Ishikawa (cell line): ENCODE measurements at regions not wholly inside any gene's neighbourhood (a gene's known extent, or its start where the extent isn't known, plus 50 kb on each side); places are given as distances from the start of the nearest gene placed in this dataset.

Source experiments
- CEBPB ChIP-seq: IDR thresholded peaks from 2 replicates; pipeline ENCODE4 v1.6.1; 2012
- CREB1 ChIP-seq: IDR thresholded peaks from 2 replicates; pipeline ENCODE4 v1.6.1; 2012; ENCODE audit warnings: low read depth
- EGR1 ChIP-seq: IDR thresholded peaks from 2 replicates; pipeline ENCODE4 v1.6.1; 2012
- EP300 ChIP-seq: IDR thresholded peaks from 2 replicates; pipeline ENCODE4 v1.6.1; 2012; ENCODE audit warnings: borderline replicate concordance
- FOXM1 ChIP-seq: IDR thresholded peaks from 2 replicates; pipeline ENCODE4 v1.6.1; 2012; ENCODE audit warnings: low read depth, borderline replicate concordance
- MAX ChIP-seq: IDR thresholded peaks from 2 replicates; pipeline ENCODE4 v1.6.1; 2012
- NFIC ChIP-seq: IDR thresholded peaks from 2 replicates; pipeline ENCODE4 v1.6.1; 2012
- RAD21 ChIP-seq: IDR thresholded peaks from 2 replicates; pipeline ENCODE4 v1.6.1; 2012; ENCODE audit warnings: low read depth
- REST ChIP-seq: IDR thresholded peaks from 2 replicates; pipeline ENCODE4 v1.6.1; 2012; ENCODE audit warnings: low read depth, mild to moderate bottlenecking
- TAF1 ChIP-seq: IDR thresholded peaks from 2 replicates; pipeline ENCODE4 v1.6.1; 2012; ENCODE audit warnings: low read depth, mild to moderate bottlenecking
- TCF12 ChIP-seq: IDR thresholded peaks from 2 replicates; pipeline ENCODE4 v1.6.1; 2012; ENCODE audit warnings: low read depth
- TEAD4 ChIP-seq: IDR thresholded peaks from 2 replicates; pipeline ENCODE4 v1.6.1; 2012
- USF1 ChIP-seq: IDR thresholded peaks from 2 replicates; pipeline ENCODE4 v1.6.1; 2012
- YY1 ChIP-seq: IDR thresholded peaks from 2 replicates; pipeline ENCODE4 v1.6.1; 2012; ENCODE audit warnings: low read depth
- ZBTB7A ChIP-seq: IDR thresholded peaks from 2 replicates; pipeline ENCODE4 v1.6.1; 2012; ENCODE audit warnings: low read depth

GRCh38 chr11:135037828-135038227, 625.8 kb upstream of the B3GAT1 start:
- TF ChIP-seq EP300 (no peak), USF1 (no peak), EGR1 (no peak), TAF1 (no peak), CEBPB (no peak), FOXM1 (no peak), TCF12 (no peak), RAD21 (no peak), REST (no peak), TEAD4 (no peak), ZBTB7A (no peak), NFIC (no peak)

GRCh38 chr11:135036488-135037297, 624.7 kb upstream of the B3GAT1 start:
- TF ChIP-seq EP300 (no peak), USF1 (no peak), FOXM1 (no peak), TCF12 (no peak), CREB1 (no peak), MAX (no peak), REST (no peak), NFIC (no peak), YY1 (no peak), ZBTB7A (no peak)

GRCh38 chr11:135035282-135035681, 623.2 kb upstream of the B3GAT1 start:
- no peak for TF ChIP-seq FOXM1
- no peak for TF ChIP-seq CEBPB
- no peak for TF ChIP-seq CREB1
- TF ChIP-seq EP300, result no peak
- no peak for TF ChIP-seq NFIC
- TF ChIP-seq TEAD4, result no peak
- no peak for TF ChIP-seq MAX
- no peak for TF ChIP-seq YY1
- TF ChIP-seq TAF1, result no peak
- no peak for TF ChIP-seq ZBTB7A
- TF ChIP-seq RAD21, result no peak
- TF ChIP-seq REST, result no peak
- no peak for TF ChIP-seq EGR1

- no peak for TF ChIP-seq TCF12
- peak; percentile 9; the same call in 1 of the 2 replicates for TF ChIP-seq RAD21
Observed at GRCh38 chr11:135033540-135033939, 621.5 kb upstream of the B3GAT1 start.
